UCSD-AML1 (cell line): ENCODE measurements at regions not wholly inside any gene's neighbourhood (a gene's known extent, or its start where the extent isn't known, plus 50 kb on each side); places are given as distances from the start of the nearest gene placed in this dataset.

Source experiments
- DNase-seq: peaks from one replicate; lab custom pipeline; 2025; ENCODE audit not compliant: unreplicated experiment; lab: John Stamatoyannopoulos, UW

DNA sequence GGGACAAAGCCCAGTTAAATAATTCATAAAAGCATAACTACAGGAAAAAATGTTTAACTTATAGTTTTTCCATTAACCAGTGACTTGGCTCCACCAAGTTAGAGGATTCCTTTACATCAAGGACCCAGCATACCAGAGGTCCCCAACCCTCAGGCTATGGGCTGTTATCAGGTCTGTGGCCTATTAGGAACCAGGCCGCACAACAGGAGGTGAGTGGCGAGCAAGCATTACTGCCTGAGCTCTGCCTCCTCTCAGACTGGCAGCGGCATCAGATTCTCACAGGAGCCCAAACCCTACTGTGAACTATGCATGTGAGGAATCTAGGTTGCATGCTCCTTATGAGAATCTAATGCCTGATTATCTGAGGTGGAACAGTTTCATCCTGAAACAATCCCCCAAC is 303.1 kb downstream of the ELAVL2 start:
- no peak for DNase-seq

DNA sequence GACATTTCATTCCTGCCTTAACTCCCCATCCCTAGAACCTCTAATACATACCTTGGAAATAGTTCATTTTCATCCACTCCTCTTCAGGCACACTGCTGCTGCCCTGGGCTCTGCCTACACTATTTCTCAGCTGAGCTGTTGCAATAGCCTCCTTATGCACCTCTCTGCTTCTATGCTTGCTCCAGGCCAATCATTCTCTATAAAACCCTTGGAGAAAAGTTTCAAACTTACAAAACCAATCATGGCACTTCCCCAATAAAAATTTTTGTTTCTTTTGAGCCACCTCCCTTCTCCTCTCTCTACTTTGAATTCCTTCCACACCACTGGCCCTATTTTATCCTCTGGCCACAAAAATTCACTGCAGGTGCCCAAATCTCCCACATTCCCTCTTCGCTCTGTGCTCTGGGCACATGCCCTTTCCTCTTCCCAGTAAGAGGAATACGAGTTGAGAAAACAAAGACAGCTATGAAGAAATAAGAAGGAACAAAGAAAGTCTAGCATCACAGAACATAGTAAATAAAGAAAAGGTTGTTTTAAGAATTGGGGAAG is 301.4 kb downstream of the ELAVL2 start:
- DNase-seq, result no peak

DNA sequence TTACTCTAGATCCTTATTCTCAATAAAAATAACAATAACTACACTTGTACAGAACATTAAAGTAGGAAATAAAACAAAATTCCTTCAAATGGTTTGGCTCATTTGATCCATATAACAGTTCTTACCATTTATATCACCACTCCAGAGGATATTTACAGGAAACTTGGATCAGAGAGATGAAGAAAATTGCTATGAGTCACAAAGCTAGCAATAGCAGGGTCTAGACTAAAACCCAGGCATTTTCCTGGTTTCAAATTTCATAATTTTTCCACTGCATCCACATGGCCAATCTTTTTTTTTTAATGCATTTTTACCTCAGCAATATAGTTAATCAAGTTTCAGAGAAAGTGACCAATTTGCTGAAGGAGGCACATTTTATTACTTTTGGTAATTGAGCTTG is 299.2 kb downstream of the ELAVL2 start:
- DNase-seq, result no peak

DNA sequence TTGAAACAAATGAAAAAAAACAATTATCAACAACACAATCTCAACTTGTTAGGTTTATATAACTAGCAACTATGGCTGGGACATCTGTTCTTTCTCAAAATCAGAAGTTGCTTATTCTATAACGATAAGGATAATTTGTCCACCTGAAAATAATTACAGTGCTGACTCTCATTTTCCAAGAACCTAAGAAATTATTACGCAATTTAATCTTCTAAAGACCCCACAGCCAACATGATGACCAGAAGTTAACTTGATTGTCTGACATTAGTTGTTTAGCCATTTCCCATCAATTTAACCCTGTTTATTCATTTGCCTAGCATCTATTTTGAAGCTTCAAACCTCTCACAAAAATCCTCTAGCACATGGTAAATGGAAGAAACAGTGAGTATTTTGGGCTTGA is 293.8 kb downstream of the ELAVL2 start:
- DNase-seq, result no peak

DNA sequence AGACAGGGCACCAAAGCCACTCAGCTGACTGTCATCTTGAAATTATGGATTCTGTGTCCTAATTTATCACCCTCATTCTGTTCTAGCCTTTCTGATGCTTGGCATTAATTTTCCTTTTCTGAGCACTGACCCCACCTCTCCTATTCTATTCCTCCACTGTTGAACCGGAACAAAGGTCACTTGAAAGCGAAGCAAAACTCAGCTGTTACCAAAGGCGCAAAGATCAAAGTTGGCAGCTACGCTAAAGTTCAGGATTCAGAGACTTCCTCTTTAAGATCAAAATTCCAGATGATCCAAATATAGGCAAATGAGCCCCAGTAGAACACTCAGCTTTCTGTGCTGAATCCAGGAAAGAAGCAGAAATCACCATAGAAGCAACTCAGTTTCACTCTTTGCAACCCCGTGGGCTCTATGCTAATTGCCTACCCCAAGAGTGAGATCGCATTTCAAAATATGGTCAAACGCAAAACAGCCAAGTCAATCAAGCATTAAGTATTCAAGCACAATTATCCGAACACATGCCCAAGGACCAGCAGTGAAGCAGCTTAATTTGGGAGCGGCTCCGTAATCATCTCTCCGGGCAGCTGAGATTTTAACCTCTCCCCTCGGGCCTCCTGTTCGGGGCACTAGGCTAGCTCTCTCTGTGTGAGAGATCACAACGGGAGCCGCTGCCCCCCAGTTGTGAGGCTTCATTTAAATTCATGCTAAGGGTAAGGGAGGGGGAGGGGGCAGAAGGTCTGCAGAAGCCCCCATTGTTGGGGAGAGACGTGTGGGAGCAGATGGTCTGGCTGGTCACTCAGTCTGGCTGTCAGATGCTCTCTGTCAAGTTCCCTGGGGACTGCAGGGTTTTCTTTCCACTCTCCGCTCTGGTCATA is 288.6 kb downstream of the ELAVL2 start:
- DNase-seq, result no peak

DNA sequence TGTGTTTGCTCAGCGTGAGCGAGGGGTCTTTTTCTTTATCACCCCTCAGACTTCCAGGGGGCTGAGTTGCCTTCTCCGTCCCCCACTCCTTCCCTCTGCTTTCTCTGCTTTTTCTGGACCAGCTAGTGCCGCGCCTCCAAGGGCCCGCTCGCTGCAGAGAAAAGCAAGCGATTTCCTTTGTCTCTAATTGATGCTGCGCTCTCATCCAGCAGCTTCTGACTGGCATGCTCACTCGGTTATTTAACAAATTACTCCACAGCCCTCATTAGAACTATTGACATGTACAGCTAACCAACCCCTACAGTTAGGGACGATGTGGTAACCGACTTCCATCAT is 288.0 kb downstream of the ELAVL2 start:
- no peak for DNase-seq

DNA sequence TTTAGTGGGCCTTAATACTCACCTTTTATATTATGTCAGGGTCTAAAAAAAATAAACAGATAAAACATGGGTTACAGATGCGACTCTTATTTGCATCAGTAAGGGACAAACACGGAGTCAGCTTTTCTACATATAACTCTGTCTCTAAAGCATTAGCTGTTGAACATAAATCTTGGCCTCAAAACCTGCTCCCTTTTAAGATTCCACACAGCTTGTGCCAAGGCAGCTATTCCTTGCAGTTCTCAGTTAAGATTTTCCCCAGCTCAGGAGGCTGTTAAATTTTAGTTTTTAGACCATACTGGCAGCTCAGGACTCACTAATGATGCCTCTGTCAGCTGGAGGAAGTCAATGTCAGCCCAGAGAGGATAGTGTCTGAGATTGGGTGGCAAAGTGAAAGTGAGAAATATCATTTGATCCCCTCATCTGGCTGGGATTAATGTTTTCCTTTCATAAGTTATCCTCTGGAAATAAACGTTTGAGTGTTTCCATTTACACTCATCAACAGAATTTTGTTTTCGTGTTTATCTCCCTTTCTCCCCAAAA is 287.5 kb downstream of the ELAVL2 start:
- no peak for DNase-seq

DNA sequence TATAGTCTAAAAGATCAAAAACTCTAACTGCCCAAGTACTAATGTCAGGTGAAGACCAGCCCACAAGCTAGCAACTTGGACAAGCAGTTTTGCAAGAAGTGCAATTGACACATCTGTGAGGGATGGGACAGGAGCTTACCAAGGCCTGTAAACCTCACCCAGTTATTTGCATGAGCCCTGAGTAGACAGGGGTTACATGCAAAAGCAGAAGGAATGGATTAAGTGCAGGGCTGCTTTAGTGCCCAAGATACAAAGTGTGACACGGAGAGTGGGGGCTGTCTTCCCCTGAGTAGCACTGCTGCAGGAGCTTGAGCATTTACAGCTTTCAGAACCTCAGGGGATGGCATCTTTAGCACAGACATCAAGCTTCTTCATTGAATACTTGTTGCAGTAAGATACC is 286.7 kb downstream of the ELAVL2 start:
- no peak for DNase-seq

DNA sequence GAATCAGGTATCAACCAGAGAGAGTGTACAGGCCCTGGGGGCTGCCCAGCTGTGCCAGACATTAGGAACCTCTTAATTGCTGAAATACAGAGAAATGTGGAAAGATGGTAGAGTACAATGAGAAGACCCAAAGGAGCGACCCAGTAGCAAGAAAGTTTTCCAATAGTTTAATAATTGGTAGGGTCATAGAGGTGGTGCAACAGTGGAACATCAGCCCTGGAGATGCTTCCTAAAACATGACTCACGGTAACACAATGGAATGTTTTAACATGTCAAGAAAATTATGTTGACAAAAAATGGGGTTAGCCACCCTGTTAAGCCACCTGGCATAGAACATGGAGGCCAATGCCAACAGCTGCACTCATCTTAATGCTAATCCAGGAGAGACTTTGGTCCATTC is 284.1 kb downstream of the ELAVL2 start:
- no peak for DNase-seq

DNA sequence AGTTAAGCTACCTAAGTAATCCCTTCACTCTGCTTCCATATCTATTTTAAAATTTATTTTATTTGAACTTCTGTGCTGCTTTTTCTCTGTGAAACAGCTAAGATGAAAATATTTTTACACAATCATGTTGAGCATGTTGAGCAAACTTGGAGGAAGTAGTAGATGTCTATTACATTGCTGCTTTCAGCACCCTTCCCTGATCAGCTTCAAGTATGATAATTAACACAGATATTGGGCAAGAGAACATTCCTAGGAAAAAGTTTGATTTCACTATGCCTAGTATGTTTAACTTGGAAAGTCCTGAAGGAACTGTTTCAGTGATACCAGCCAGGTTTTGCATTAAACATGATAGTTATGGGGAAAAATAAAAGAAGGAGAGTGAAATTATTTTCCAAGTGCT is 283.6 kb downstream of the ELAVL2 start:
- DNase-seq, result no peak

DNA sequence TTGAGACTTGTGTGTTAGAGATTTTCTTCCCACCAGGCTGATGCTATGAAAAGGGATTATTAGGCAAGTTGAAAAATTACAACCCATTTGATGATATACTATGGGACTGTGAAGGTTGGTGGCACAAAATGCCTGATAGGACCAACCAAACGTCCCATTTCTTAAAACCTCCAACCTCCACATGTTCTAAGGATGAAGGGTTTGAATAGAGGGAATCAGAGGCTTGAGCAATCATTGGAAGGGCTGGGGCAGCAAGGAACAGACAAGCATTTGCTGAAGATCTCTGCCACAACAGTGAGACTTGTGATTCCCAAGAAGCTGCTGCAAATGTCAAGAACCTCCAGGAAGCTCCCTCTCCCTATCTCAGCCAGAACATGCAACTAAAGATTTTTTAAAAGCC is 283.1 kb downstream of the ELAVL2 start:
- no peak for DNase-seq

DNA sequence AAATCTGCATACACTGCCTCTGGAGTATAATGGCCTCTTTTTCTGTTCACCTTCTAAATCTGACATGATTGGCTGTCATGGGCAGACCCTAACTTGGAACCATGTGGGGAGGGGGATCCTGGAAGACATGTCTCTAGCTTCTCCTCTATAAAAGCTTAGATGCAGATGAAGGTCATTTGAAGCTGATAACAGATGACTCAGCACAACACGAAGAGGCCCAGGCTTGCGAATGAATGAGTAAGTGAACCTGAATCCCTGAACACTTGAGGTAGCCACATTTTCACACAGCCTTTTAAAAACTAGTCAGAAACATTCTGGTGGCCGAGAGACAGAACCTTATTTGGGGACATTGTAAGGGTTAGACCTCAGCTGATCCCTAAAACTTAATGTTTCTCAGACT is 282.6 kb downstream of the ELAVL2 start:
- no peak for DNase-seq

DNA sequence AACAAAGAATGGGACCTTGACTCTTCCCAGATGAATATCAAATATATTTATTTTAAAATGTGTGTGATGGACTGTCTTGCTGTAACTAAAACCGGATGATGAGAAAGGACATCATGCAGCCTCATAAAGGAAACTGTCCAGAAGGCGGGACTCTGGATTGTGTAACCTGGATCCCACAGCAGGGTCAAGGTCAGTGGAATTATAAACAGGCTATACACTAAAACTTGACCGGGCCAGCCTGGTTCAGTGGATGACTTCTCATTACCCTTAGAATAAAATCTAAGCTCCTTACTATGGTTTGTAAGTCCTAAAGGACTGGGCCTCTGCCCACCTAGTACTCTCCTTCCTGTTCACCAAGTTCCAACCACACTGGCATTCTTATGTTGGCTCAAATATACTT is 280.3 kb downstream of the ELAVL2 start:
- no peak for DNase-seq

DNA sequence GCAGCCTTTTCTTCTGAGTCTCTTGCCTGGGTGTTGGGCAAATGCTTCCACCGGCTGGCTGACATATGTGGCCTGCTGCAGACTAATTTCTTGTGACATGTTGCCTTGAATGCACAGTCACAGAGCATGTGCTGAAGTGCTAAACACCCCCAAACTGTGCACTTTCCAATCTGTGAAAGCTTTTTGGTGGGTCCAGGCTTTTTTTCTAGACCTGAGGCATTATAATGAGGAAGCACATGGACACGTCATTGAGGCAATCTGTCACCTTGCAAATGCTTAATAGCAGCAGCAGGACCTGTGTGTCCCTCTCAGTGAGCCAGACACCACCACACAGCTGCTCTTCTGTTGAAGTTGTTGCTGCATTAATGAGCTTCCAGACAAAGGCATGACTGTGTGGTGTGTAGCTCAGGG is 274.7 kb downstream of the ELAVL2 start:
- no peak for DNase-seq

DNA sequence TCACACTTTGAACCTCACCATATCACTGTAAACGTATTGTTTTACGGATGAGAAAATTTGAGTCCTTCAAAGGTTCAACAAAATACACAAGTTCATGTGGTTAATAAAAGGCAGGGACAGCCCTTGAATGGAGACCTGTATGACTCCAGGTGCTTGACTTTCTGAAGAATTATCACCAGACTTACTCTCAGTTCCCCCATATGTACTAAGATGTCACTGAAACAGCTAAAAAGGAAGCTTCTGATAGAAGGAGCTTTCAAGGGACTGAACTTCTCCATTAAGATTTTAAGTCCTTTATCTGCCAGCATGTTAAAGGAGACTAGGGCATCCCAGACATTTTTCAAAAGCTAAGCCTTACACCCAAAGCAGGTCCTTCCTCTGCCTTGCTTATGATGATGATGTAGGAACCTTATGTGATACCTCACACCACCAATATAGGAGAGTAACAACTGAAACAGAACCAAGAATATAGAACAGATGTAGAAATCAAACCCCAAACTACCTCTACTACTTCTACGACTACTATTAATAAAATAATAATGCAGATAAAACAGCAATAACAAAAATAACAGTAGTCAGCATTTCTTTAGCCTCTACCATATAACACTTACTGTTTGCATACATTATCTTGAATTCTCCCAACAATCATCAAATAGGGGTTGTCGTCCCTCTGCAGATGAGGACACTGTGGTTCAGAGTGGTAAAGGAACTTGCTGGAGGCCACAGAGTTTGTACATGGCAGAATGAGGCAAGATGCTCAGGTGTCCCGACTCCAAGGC is 273.9 kb downstream of the ELAVL2 start:
- no peak for DNase-seq

DNA sequence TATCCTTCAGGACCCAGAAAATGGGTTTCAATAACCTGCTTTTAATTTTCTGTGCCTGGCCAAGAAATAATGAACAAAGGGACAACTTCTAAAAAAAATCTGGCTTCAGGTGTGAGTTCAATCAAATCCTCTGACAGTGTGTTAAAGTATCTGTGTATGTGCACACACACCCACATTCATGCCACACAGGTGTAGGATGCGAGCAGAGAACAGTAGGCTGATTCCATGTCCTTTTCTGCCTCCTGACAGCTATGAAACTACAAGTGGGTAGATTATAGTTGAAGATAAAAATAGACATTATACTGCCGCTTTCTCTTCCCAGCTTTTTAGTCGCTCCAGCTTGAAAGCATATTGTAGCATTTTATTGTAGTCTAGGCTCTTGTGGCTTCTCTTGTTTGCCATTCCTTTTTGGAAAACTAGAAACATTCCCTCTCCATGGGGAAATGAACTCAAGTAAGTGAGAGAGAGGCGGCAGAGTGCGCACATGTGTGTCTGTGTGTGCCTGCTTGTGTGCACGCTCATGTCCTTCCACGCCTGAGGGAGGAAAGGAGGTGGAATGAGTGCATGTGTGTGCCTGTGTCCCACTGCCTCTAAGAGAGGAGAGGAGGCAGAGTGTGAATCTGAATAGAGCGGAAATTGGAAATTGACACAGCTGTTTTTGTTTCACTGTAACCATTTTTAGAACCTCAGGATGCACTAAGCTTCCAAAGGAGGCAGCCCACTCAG is 273.0 kb downstream of the ELAVL2 start:
- DNase-seq, result no peak

DNA sequence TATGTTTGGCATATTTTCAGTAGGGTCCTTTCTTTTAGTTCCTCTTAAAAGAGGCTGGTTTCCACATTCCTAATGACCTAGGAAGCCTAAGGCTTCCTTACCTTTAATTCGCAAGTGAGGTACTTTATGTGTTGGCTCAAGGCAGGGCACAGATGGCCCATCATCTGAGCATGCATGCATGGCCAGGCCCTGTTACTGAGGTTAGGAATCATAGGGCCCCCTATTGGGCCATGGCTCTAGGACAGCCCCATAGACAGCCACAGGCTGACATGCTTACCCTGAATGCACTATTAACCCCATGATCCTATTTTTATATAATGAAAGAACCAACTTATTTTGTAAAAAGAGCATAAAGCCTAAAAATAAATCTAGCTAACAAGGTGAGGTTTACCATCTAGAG is 271.4 kb downstream of the ELAVL2 start:
- DNase-seq, result no peak

DNA sequence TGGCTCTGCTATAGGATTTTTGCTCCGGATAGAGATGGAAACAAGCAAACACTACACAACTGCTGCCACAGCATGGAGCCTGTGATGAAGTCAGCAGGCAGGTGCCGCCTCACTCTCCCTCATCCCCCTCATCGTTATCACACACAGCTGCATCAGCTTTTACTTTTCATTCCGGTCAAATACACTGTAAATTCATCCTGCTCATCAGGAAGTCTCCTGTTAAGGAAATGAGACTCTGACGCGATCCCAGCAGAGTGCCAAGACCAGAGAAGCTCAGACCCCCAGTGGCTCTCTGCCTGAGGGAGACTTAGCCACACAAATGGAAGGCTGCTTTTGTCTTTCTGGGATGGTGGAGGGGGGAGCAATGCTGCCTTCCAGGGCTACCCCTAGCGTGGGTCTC is 270.2 kb downstream of the ELAVL2 start:
- no peak for DNase-seq

DNA sequence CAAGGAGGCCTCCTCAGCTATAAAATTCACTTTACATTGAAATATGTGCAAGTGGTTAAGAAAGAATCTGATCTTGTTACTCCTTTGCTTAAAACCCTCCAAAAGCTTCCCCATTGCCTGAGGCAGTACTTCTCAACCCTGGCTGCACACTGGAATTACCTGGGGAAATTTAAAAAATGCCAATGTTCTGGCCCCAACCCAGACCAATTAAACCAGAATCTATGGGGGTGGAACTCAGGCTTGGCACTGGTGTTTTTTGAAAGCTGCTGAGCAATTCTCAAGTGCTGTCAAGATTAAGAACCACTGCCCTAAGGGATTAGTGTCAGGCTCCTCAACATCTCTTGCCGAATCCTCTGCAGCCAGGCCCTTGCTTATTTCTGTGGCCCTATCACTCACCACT is 269.6 kb downstream of the ELAVL2 start:
- DNase-seq, result no peak

DNA sequence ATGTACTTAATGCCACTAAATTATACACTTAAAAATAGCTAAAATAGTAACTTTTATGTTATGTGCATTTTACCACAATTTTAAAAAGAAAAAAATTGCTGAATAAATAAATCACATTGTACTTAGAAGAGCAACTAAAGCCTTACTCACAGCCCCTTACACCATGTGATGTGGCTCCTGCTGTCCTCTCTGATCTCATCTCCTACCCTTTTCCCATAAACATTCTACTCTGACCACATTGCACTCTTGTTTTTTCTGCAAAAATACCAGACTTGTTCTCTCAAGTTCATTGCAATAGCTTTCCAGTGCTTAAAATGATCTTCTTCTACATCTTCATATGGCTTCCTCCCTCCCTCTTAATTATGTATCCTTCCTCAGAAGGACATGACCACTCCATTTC is 268.4 kb downstream of the ELAVL2 start:
- DNase-seq, result no peak

DNA sequence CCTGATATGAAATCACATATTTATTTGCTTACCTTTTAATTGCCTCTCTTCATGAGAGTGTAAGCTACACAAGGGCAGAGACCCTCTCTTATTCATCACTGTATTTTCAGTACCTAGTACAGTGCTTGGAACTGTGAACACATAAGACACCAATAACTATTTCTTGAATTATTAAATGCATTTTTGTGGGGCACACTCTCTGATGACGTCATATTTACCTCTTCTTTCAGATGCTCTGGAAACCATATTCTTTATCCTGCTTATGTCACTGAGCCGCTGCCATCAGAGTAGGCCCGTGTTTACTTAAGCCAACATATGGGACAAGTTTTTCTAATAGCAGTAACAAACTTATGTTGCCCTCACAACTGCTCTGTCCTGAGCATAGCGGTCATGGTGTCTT is 266.5 kb downstream of the ELAVL2 start:
- no peak for DNase-seq
